ENCODE measurements at regions not wholly inside any gene's neighbourhood (a gene's known extent, or its start where the extent isn't known, plus 50 kb on each side); places are given as distances from the start of the nearest gene placed in this dataset.
"Not testable (repeated sequence)": the region's sequence is repeated elsewhere in the genome, so short reads cannot be mapped to it uniquely, and the experiment has no call there.

DNA sequence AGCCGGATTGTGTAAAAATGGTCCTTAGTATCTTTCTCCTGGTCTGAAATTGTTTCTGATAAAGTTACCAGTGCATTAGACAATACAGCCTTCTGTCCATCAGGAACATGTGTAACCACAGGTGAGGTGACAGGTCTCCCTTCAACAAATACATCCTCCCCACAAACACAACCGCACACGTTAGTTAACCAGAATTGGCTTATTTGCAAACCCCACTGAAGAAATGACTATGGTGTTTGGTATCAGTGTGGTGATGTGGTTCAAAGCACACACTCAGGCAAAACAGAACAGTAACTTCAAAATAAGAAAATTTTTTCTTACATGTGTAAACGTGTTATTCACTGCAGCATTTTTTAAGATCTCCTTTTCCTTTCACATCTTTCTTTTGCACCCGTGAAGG is 517.2 kb upstream of the NR5A2 start:
- Histone ChIP-seq H3K4me1 (ENCODE audit: control insufficient read depth in 2 of 2, insufficient read depth in 2 of 2, low read length in 2 of 2) (no peaks in the 10 kb centered on the region), H3K36me3 (ENCODE audit: control insufficient read depth in 2 of 2, insufficient read depth in 2 of 2, low read length in 2 of 2) (no peaks in the 10 kb centered on the region), H3K27me3 (ENCODE audit: control insufficient read depth in 2 of 2, insufficient read depth in 2 of 2, low read length in 2 of 2) (no peaks in the 10 kb centered on the region), H3K27ac (ENCODE audit: low read depth in 2 of 2, low read length in 2 of 2) (no peak overlapping the region), H3K9me3 (ENCODE audit: control insufficient read depth in 2 of 2, low read length in 2 of 2) (no peaks in the 10 kb centered on the region), H3K9ac (ENCODE audit: low read depth in 1 of 2, low read length in 2 of 2) (no peak overlapping the region), H3K4me3 (ENCODE audit: low read length in 2 of 2) (no peak overlapping the region)

DNA sequence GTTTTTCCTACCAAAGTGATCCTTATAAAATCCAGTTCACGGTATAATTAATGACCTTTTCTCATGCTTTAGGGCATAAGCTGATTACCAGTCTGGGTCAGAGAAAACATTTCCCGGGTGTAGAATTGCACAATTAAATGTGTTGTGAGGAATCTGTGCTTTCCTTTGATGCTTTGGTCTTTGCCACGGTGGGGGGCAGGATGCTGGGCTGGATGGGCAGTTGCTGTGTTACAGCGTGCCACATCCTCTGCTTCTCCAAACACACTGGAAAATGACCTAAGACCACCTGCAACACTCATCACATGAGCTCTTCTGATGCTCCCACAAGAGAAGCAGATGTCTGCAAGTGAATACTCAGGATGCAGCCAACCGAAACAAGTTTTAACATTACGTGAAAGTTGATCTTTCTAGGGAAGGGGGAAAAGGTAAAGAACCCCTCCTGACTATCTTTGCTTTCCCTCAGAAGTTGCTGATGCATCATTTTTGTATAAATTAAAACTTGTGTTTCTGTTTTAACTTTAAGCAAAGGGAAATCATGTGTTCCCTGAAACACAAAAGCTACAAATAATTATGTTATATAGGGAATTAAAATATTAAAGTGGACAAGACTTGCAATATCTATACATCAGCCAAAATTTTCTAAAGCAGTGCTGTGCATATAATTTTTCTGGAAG is 515.3 kb upstream of the NR5A2 start:
- Histone ChIP-seq H3K4me3 (ENCODE audit: low read length in 2 of 2) (no peak overlapping the region), H3K9ac (ENCODE audit: low read depth in 1 of 2, low read length in 2 of 2) (no peak overlapping the region), H3K27ac (ENCODE audit: low read depth in 2 of 2, low read length in 2 of 2) (no peak overlapping the region), H3K36me3 (ENCODE audit: control insufficient read depth in 2 of 2, insufficient read depth in 2 of 2, low read length in 2 of 2) (no peaks in the 10 kb centered on the region), H3K27me3 (ENCODE audit: control insufficient read depth in 2 of 2, insufficient read depth in 2 of 2, low read length in 2 of 2) (no peaks in the 10 kb centered on the region), H3K9me3 (ENCODE audit: control insufficient read depth in 2 of 2, low read length in 2 of 2) (no peaks in the 10 kb centered on the region), H3K4me1 (ENCODE audit: control insufficient read depth in 2 of 2, insufficient read depth in 2 of 2, low read length in 2 of 2) (no peaks in the 10 kb centered on the region)

DNA sequence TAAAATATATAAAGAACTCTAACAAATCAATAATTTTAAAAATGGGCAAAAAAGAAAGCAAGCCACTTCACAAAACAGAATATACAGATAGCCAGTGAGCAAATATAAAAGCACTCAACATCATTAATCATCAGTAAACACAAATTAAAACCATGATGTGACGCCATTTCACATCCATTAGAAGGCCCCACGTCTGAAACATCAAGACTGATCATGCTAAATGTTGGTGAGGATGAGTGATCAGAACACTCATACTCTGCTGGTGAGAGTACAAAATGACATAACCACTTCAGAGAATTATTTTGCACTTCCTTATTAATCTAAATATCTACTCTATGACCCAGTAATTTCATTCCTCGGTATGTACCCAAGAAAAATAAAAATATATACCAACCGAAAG is 512.2 kb upstream of the NR5A2 start:
- Histone ChIP-seq H3K4me3 (ENCODE audit: low read length in 2 of 2) (no peak overlapping the region), H3K4me1 (ENCODE audit: control insufficient read depth in 2 of 2, insufficient read depth in 2 of 2, low read length in 2 of 2) (no peaks in the 10 kb centered on the region), H3K9me3 (ENCODE audit: control insufficient read depth in 2 of 2, low read length in 2 of 2) (no peaks in the 10 kb centered on the region), H3K27ac (ENCODE audit: low read depth in 2 of 2, low read length in 2 of 2) (no peak overlapping the region), H3K27me3 (ENCODE audit: control insufficient read depth in 2 of 2, insufficient read depth in 2 of 2, low read length in 2 of 2) (no peaks in the 10 kb centered on the region), H3K36me3 (ENCODE audit: control insufficient read depth in 2 of 2, insufficient read depth in 2 of 2, low read length in 2 of 2) (no peaks in the 10 kb centered on the region), H3K9ac (ENCODE audit: low read depth in 1 of 2, low read length in 2 of 2) (no peak overlapping the region)

GRCh38 chr1:199522338-199522737 is 505.2 kb upstream of the NR5A2 start:
- Histone ChIP-seq H3K4me3 (ENCODE audit: low read length in 2 of 2) (no peak overlapping the region), H3K27me3 (ENCODE audit: control insufficient read depth in 2 of 2, insufficient read depth in 2 of 2, low read length in 2 of 2) (no peaks in the 10 kb centered on the region), H3K27ac (ENCODE audit: low read depth in 2 of 2, low read length in 2 of 2) (no peak overlapping the region), H3K36me3 (ENCODE audit: control insufficient read depth in 2 of 2, insufficient read depth in 2 of 2, low read length in 2 of 2) (no peaks in the 10 kb centered on the region), H3K9ac (ENCODE audit: low read depth in 1 of 2, low read length in 2 of 2) (no peak overlapping the region), H3K9me3 (ENCODE audit: control insufficient read depth in 2 of 2, low read length in 2 of 2) (no peaks in the 10 kb centered on the region), H3K4me1 (ENCODE audit: control insufficient read depth in 2 of 2, insufficient read depth in 2 of 2, low read length in 2 of 2) (no peaks in the 10 kb centered on the region)

DNA sequence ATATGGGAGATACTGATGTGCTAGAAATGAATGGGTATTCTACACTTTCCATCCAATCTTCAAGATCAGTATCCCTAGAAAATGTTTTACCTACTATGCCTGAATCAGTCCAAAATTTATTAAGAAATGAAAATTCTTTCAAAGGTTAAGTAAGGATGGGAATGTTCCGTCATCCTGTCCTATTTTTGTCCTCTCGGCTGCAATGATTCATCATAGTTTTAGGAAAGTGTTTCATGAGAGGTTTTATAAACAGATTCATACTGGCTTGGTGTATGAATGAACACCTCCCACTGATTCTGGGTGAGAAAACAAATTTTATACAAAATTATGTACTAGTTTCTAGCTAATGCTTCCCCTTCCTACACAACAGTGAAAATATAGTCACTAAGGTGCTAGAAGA is 504.6 kb upstream of the NR5A2 start:
- no peak overlapping the region for H3K27ac ChIP-seq (ENCODE audit: low read depth in 2 of 2, low read length in 2 of 2)
- no peak overlapping the region for H3K4me3 ChIP-seq (ENCODE audit: low read length in 2 of 2)
- no peaks in the 10 kb centered on the region for H3K4me1 ChIP-seq (ENCODE audit: control insufficient read depth in 2 of 2, insufficient read depth in 2 of 2, low read length in 2 of 2)
- H3K36me3 ChIP-seq (ENCODE audit: control insufficient read depth in 2 of 2, insufficient read depth in 2 of 2, low read length in 2 of 2) = no peaks in the 10 kb centered on the region
- no peaks in the 10 kb centered on the region for H3K9me3 ChIP-seq (ENCODE audit: control insufficient read depth in 2 of 2, low read length in 2 of 2)
- H3K9ac ChIP-seq (ENCODE audit: low read depth in 1 of 2, low read length in 2 of 2) = no peak overlapping the region
- no peaks in the 10 kb centered on the region for H3K27me3 ChIP-seq (ENCODE audit: control insufficient read depth in 2 of 2, insufficient read depth in 2 of 2, low read length in 2 of 2)

GRCh38 chr1:199529324-199529723 is 498.2 kb upstream of the NR5A2 start:
- Histone ChIP-seq H3K27me3 (ENCODE audit: control insufficient read depth in 2 of 2, insufficient read depth in 2 of 2, low read length in 2 of 2) (no peaks in the 10 kb centered on the region), H3K9ac (ENCODE audit: low read depth in 1 of 2, low read length in 2 of 2) (no peak overlapping the region), H3K36me3 (ENCODE audit: control insufficient read depth in 2 of 2, insufficient read depth in 2 of 2, low read length in 2 of 2) (no peaks in the 10 kb centered on the region), H3K4me1 (ENCODE audit: control insufficient read depth in 2 of 2, insufficient read depth in 2 of 2, low read length in 2 of 2) (no peaks in the 10 kb centered on the region), H3K27ac (ENCODE audit: low read depth in 2 of 2, low read length in 2 of 2) (no peak overlapping the region), H3K4me3 (ENCODE audit: low read length in 2 of 2) (no peak overlapping the region), H3K9me3 (ENCODE audit: control insufficient read depth in 2 of 2, low read length in 2 of 2) (no peaks in the 10 kb centered on the region)

DNA sequence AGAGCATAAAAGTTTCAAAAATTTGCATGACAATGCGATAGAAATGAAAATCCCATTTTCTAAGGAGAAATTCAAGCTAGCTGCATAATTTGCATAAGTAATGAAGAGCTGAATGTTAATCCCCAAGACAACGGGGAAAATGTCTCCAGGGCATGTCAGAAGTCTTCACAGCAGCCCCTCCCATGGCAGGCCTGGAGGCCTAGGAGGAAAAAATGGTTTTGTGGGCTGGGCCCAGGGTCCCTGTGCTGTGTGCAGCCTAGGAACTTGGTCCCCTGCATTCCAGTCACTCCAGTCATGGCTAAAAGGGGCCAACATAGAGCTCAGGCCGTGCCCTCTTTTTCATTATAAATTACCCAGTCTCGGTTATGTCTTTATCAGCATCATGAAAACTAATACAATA is 494.1 kb upstream of the NR5A2 start:
- H3K9me3 ChIP-seq (ENCODE audit: control insufficient read depth in 2 of 2, low read length in 2 of 2); H3K4me3 ChIP-seq (ENCODE audit: low read length in 2 of 2); H3K9ac ChIP-seq (ENCODE audit: low read depth in 1 of 2, low read length in 2 of 2): not testable (repeated sequence)

GRCh38 chr1:199545780-199546179 is 481.7 kb upstream of the NR5A2 start:
- Histone ChIP-seq H3K4me3 (ENCODE audit: low read length in 2 of 2) (no peak overlapping the region), H3K9ac (ENCODE audit: low read depth in 1 of 2, low read length in 2 of 2) (no peak overlapping the region), H3K27me3 (ENCODE audit: control insufficient read depth in 2 of 2, insufficient read depth in 2 of 2, low read length in 2 of 2) (no peaks in the 10 kb centered on the region), H3K4me1 (ENCODE audit: control insufficient read depth in 2 of 2, insufficient read depth in 2 of 2, low read length in 2 of 2) (no peaks in the 10 kb centered on the region), H3K9me3 (ENCODE audit: control insufficient read depth in 2 of 2, low read length in 2 of 2) (no peaks in the 10 kb centered on the region), H3K36me3 (ENCODE audit: control insufficient read depth in 2 of 2, insufficient read depth in 2 of 2, low read length in 2 of 2) (no peaks in the 10 kb centered on the region), H3K27ac (ENCODE audit: low read depth in 2 of 2, low read length in 2 of 2) (no peak overlapping the region)

More for the DNA sequence above, 494.1 kb upstream of the NR5A2 start:
- not testable (repeated sequence) for H3K27me3 ChIP-seq (ENCODE audit: control insufficient read depth in 2 of 2, insufficient read depth in 2 of 2, low read length in 2 of 2); H3K36me3 ChIP-seq (ENCODE audit: control insufficient read depth in 2 of 2, insufficient read depth in 2 of 2, low read length in 2 of 2); H3K27ac ChIP-seq (ENCODE audit: low read depth in 2 of 2, low read length in 2 of 2); H3K4me1 ChIP-seq (ENCODE audit: control insufficient read depth in 2 of 2, insufficient read depth in 2 of 2, low read length in 2 of 2)

DNA sequence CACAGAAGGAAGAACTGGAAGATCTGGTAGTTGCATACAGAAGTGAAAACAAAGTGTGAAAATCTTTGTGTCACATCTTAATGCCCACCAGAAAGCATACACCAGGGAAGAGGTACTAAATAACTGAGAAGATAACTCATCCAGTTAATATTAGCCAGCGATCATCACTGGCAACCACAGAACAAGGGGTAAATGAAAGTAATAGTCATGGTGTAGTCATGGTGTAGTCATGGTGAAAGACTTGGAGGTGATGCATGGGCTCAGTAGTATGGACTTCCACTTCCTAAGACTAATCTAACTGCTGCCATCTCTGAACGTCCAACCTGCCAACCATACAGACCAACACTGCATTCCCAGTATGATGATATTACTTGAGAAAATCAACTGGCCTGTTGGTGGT is 481.2 kb upstream of the NR5A2 start:
- Histone ChIP-seq H3K9me3 (ENCODE audit: control insufficient read depth in 2 of 2, low read length in 2 of 2) (no peaks in the 10 kb centered on the region), H3K4me3 (ENCODE audit: low read length in 2 of 2) (no peak overlapping the region), H3K27ac (ENCODE audit: low read depth in 2 of 2, low read length in 2 of 2) (no peak overlapping the region), H3K27me3 (ENCODE audit: control insufficient read depth in 2 of 2, insufficient read depth in 2 of 2, low read length in 2 of 2) (no peaks in the 10 kb centered on the region), H3K9ac (ENCODE audit: low read depth in 1 of 2, low read length in 2 of 2) (no peak overlapping the region), H3K36me3 (ENCODE audit: control insufficient read depth in 2 of 2, insufficient read depth in 2 of 2, low read length in 2 of 2) (no peaks in the 10 kb centered on the region), H3K4me1 (ENCODE audit: control insufficient read depth in 2 of 2, insufficient read depth in 2 of 2, low read length in 2 of 2) (no peaks in the 10 kb centered on the region)

GRCh38 chr1:199549421-199549820 is 478.1 kb upstream of the NR5A2 start:
- Histone ChIP-seq H3K9ac (ENCODE audit: low read depth in 1 of 2, low read length in 2 of 2) (no peak overlapping the region), H3K27ac (ENCODE audit: low read depth in 2 of 2, low read length in 2 of 2) (no peak overlapping the region), H3K4me3 (ENCODE audit: low read length in 2 of 2) (no peak overlapping the region), H3K4me1 (ENCODE audit: control insufficient read depth in 2 of 2, insufficient read depth in 2 of 2, low read length in 2 of 2) (no peaks in the 10 kb centered on the region), H3K9me3 (ENCODE audit: control insufficient read depth in 2 of 2, low read length in 2 of 2) (no peaks in the 10 kb centered on the region), H3K36me3 (ENCODE audit: control insufficient read depth in 2 of 2, insufficient read depth in 2 of 2, low read length in 2 of 2) (no peaks in the 10 kb centered on the region), H3K27me3 (ENCODE audit: control insufficient read depth in 2 of 2, insufficient read depth in 2 of 2, low read length in 2 of 2) (no peaks in the 10 kb centered on the region)

Data from mucosa of rectum (tissue), 2 donors.